ACC112 (cell line): ENCODE measurements at regions not wholly inside any gene's neighbourhood (a gene's known extent, or its start where the extent isn't known, plus 50 kb on each side); places are given as distances from the start of the nearest gene placed in this dataset.

Experiments
- H2AFZ ChIP-seq: fragments of 200-600 bp; sonication (generic); one replicate; pipeline ENCODE4 v1.6.0; 2017; ENCODE audit warnings: antibody characterized with exemption, low read length; ENCODE audit not compliant: unreplicated experiment
- H3K27ac ChIP-seq: fragments of 200-600 bp; sonication (generic); 2 replicates; pipeline ENCODE4 v1.5.1; 2014; ENCODE audit warnings: low read depth, mild to moderate bottlenecking, antibody characterized with exemption, low read length, moderate library complexity
- H3K27me3 ChIP-seq: fragments of 200-600 bp; sonication (generic); 2 replicates; pipeline ENCODE4 v1.6.1; 2014; ENCODE audit warnings: mild to moderate bottlenecking, antibody characterized with exemption, low read length, moderate library complexity, mixed read lengths; ENCODE audit not compliant: insufficient read depth
- H3K36me3 ChIP-seq: fragments of 200-600 bp; sonication (generic); 2 replicates; pipeline ENCODE4 v1.6.1; 2016; ENCODE audit warnings: mild to moderate bottlenecking, antibody characterized with exemption, low read length, moderate library complexity, mixed read lengths; ENCODE audit not compliant: insufficient read depth
- H3K4me1 ChIP-seq: fragments of 200-600 bp; sonication (generic); one replicate; pipeline ENCODE4 v1.6.1; 2016; ENCODE audit warnings: low read length, mixed read lengths; ENCODE audit not compliant: insufficient read depth, unreplicated experiment, control insufficient read depth
- H3K4me3 ChIP-seq: fragments of 200-600 bp; sonication (generic); 2 replicates; pipeline ENCODE4 v1.5.1; 2014; ENCODE audit warnings: mild to moderate bottlenecking, low read depth, low read length
- H3K79me2 ChIP-seq: fragments of 200-600 bp; sonication (generic); one replicate; pipeline ENCODE4 v1.6.0; 2016; ENCODE audit warnings: low read length; ENCODE audit not compliant: control insufficient read depth, unreplicated experiment, insufficient read depth

- no peak overlapping the region for H2AFZ ChIP-seq
- no peak overlapping the region for H3K27ac ChIP-seq
- H3K27me3 ChIP-seq = no peaks in the 10 kb centered on the region
- H3K36me3 ChIP-seq = no peaks in the 10 kb centered on the region
- H3K79me2 ChIP-seq = no peaks in the 10 kb centered on the region
- no peak overlapping the region for H3K4me3 ChIP-seq
- H3K4me1 ChIP-seq = no peaks in the 10 kb centered on the region
Observed at GRCh38 chr22:48156603-48157355, 1394.3 kb downstream of the TBC1D22A start.

GRCh38 chr22:48155446-48155845 lies 1393.0 kb downstream of the TBC1D22A start:
- no peak overlapping the region for H3K4me3 ChIP-seq
- H3K36me3 ChIP-seq = no peaks in the 10 kb centered on the region
- no peaks in the 10 kb centered on the region for H3K4me1 ChIP-seq
- H3K27me3 ChIP-seq = no peaks in the 10 kb centered on the region
- no peak overlapping the region for H3K27ac ChIP-seq
- H2AFZ ChIP-seq = no peak overlapping the region
- no peaks in the 10 kb centered on the region for H3K79me2 ChIP-seq

- Histone ChIP-seq H3K27me3 (no peaks in the 10 kb centered on the region), H3K4me3 (no peak overlapping the region), H3K36me3 (no peaks in the 10 kb centered on the region), H3K27ac (no peak overlapping the region), H3K79me2 (no peaks in the 10 kb centered on the region), H3K4me1 (no peaks in the 10 kb centered on the region), H2AFZ (no peak overlapping the region)
Observed at GRCh38 chr22:48154943-48155240, 1392.4 kb downstream of the TBC1D22A start.

- Histone ChIP-seq H2AFZ (no peak overlapping the region), H3K4me3 (no peak overlapping the region), H3K4me1 (no peaks in the 10 kb centered on the region), H3K79me2 (no peaks in the 10 kb centered on the region), H3K36me3 (no peaks in the 10 kb centered on the region), H3K27me3 (no peaks in the 10 kb centered on the region), H3K27ac (no peak overlapping the region)
Observed at GRCh38 chr22:48154169-48154942, 1391.9 kb downstream of the TBC1D22A start.

GRCh38 chr22:48153726-48154125 lies 1391.3 kb downstream of the TBC1D22A start:
- H2AFZ ChIP-seq = no peak overlapping the region
- H3K27me3 ChIP-seq = no peaks in the 10 kb centered on the region
- H3K4me1 ChIP-seq = no peaks in the 10 kb centered on the region
- H3K4me3 ChIP-seq = no peak overlapping the region
- no peaks in the 10 kb centered on the region for H3K79me2 ChIP-seq
- H3K27ac ChIP-seq = no peak overlapping the region
- no peaks in the 10 kb centered on the region for H3K36me3 ChIP-seq

GRCh38 chr22:48152916-48153315 lies 1390.5 kb downstream of the TBC1D22A start:
- no peak overlapping the region for H3K27ac ChIP-seq

GRCh38 chr22:48152164-48152775 lies 1389.8 kb downstream of the TBC1D22A start:
- H2AFZ ChIP-seq = no peak overlapping the region
- no peak overlapping the region for H3K4me3 ChIP-seq
- H3K27ac ChIP-seq = no peak overlapping the region
- no peaks in the 10 kb centered on the region for H3K79me2 ChIP-seq
- no peaks in the 10 kb centered on the region for H3K36me3 ChIP-seq
- H3K27me3 ChIP-seq = no peaks in the 10 kb centered on the region
- H3K4me1 ChIP-seq = no peaks in the 10 kb centered on the region

More at GRCh38 chr22:48152916-48153315, 1390.5 kb downstream of the TBC1D22A start:
- H2AFZ ChIP-seq = no peak overlapping the region
- no peak overlapping the region for H3K4me3 ChIP-seq
- no peaks in the 10 kb centered on the region for H3K79me2 ChIP-seq
- no peaks in the 10 kb centered on the region for H3K27me3 ChIP-seq
- no peaks in the 10 kb centered on the region for H3K36me3 ChIP-seq
- no peaks in the 10 kb centered on the region for H3K4me1 ChIP-seq

- H2AFZ ChIP-seq = no peak overlapping the region
- no peaks in the 10 kb centered on the region for H3K27me3 ChIP-seq
- no peaks in the 10 kb centered on the region for H3K4me1 ChIP-seq
- H3K27ac ChIP-seq = no peak overlapping the region
- H3K36me3 ChIP-seq = no peaks in the 10 kb centered on the region
- H3K4me3 ChIP-seq = no peak overlapping the region
- no peaks in the 10 kb centered on the region for H3K79me2 ChIP-seq
Observed at GRCh38 chr22:48151641-48152040, 1389.2 kb downstream of the TBC1D22A start.

- Histone ChIP-seq H2AFZ (no peak overlapping the region), H3K79me2 (no peaks in the 10 kb centered on the region), H3K27ac (no peak overlapping the region), H3K36me3 (no peaks in the 10 kb centered on the region), H3K4me3 (no peak overlapping the region), H3K27me3 (no peaks in the 10 kb centered on the region), H3K4me1 (no peaks in the 10 kb centered on the region)
Observed at GRCh38 chr22:48147831-48148230, 1385.4 kb downstream of the TBC1D22A start.

- H3K79me2 ChIP-seq = no peaks in the 10 kb centered on the region
- no peaks in the 10 kb centered on the region for H3K27me3 ChIP-seq
- no peaks in the 10 kb centered on the region for H3K36me3 ChIP-seq
- H2AFZ ChIP-seq = no peak overlapping the region
- no peaks in the 10 kb centered on the region for H3K4me1 ChIP-seq
- no peak overlapping the region for H3K27ac ChIP-seq
- H3K4me3 ChIP-seq = no peak overlapping the region
Observed at GRCh38 chr22:48147404-48147803, 1385.0 kb downstream of the TBC1D22A start.

GRCh38 chr22:48146426-48146825 lies 1384.0 kb downstream of the TBC1D22A start:
- Histone ChIP-seq H3K79me2 (no peaks in the 10 kb centered on the region), H3K4me3 (no peak overlapping the region), H3K27ac (no peak overlapping the region), H2AFZ (no peak overlapping the region), H3K27me3 (no peaks in the 10 kb centered on the region), H3K36me3 (no peaks in the 10 kb centered on the region), H3K4me1 (no peaks in the 10 kb centered on the region)
